T-cell (primary cell): ENCODE measurements at regions not wholly inside any gene's neighbourhood (a gene's known extent, or its start where the extent isn't known, plus 50 kb on each side); places are given as distances from the start of the nearest gene placed in this dataset.

Source experiments
- ATAC-seq, 4 experiments: fragments of 200-7000 bp in 3 of 4; fragments of 150-1000 bp in 1 of 4; cut with Tn5 transposase; replicated peaks in 1 of 4; 1 replicate in 3 of 4; 2 replicates in 1 of 4; pipeline ENCODE4 v1.10.0; 2021; ENCODE audit warnings: moderate library complexity in 3 of 4, mild to moderate bottlenecking in 2 of 4, moderate number of reproducible peaks in 1 of 4
- CTCF ChIA-PET, 2 donors: fragments of 300-600 bp; sonication (Branson Sonifier 250); formaldehyde crosslinking; loops; one replicate each; lab custom pipeline; 2022; ENCODE audit warnings: antibody characterized with exemption in 2 of 2; lab: Charles Lee
- POLR2A ChIA-PET, 2 donors: fragments of 300-600 bp; sonication (Branson Sonifier 250); formaldehyde crosslinking; loops; one replicate each; lab custom pipeline; 2022; ENCODE audit warnings: antibody characterized with exemption in 2 of 2; lab: Charles Lee
- DNase-seq, 35 experiments: peaks; one replicate each; pipeline versions ENCODE4 v3.0.0 to v3.0.0-alpha.2; 2013 to 2023
- H3K27ac ChIP-seq: one replicate; pipeline ENCODE4 v1.5.1; 2013; ENCODE audit warnings: low read length
- H3K27me3 ChIP-seq, 2 experiments: replicated peaks in 1 of 2; 1 replicate in 1 of 2; 2 replicates in 1 of 2; pipeline versions ENCODE4 v1.6.1 to v1.7.0; 2013; ENCODE audit warnings: low read length in 1 of 2, mixed read lengths in 1 of 2; ENCODE audit not compliant: control insufficient read depth in 2 of 2, insufficient read depth in 2 of 2; ENCODE audit errors: extremely low read depth in 1 of 2
- H3K36me3 ChIP-seq, 2 donors: 1 replicate in 1 of 2; 2 replicates in 1 of 2; pipeline versions ENCODE4 v1.6.1 to v1.7.0; 2013; ENCODE audit warnings: low read length in 1 of 2; ENCODE audit not compliant: control insufficient read depth in 2 of 2, insufficient read depth in 1 of 2; ENCODE audit errors: extremely low read depth in 1 of 2
- H3K4me1 ChIP-seq, 2 experiments: 1 replicate in 1 of 2; 2 replicates in 1 of 2; pipeline versions ENCODE4 v1.6.1 to v1.7.0; 2013; ENCODE audit warnings: low read length in 2 of 2, mixed read lengths in 1 of 2; ENCODE audit not compliant: insufficient read depth in 2 of 2, control insufficient read depth in 1 of 2; ENCODE audit errors: extremely low read depth in 1 of 2
- H3K4me3 ChIP-seq, 2 donors: 1 replicate in 1 of 2; 2 replicates in 1 of 2; pipeline versions ENCODE4 v1.5.1 to v1.7.0; 2013; ENCODE audit warnings: mild to moderate bottlenecking in 2 of 2, low read length in 1 of 2, moderate library complexity in 1 of 2; ENCODE audit not compliant: control insufficient read depth in 1 of 2; ENCODE audit errors: extremely low read depth in 1 of 2
- H3K9me3 ChIP-seq: 2 replicates; pipeline ENCODE4 v1.7.0; 2013
- H3K27ac Mint-ChIP-seq, 2 donors: one replicate each; pipeline ENCODE4 v1.8.0; 2020 to 2021; ENCODE audit warnings: mild to moderate bottlenecking in 2 of 2, mixed read lengths in 2 of 2
- H3K27me3 Mint-ChIP-seq, 2 donors: one replicate each; pipeline ENCODE4 v1.8.0; 2021 to 2022; ENCODE audit warnings: mixed read lengths in 2 of 2
- H3K36me3 Mint-ChIP-seq: one replicate; pipeline ENCODE4 v1.8.0; 2021; ENCODE audit warnings: mixed read lengths
- H3K4me1 Mint-ChIP-seq, 3 donors: one replicate each; pipeline ENCODE4 v1.8.0; 2020 to 2022; ENCODE audit warnings: mixed read lengths in 3 of 3, mild to moderate bottlenecking in 1 of 3
- H3K4me3 Mint-ChIP-seq, 3 donors: one replicate each; pipeline ENCODE4 v1.8.0; 2020 to 2022; ENCODE audit warnings: mild to moderate bottlenecking in 3 of 3, mixed read lengths in 3 of 3, moderate library complexity in 3 of 3
- H3K9me3 Mint-ChIP-seq, 3 donors: one replicate each; pipeline ENCODE4 v1.8.0; 2020 to 2022; ENCODE audit warnings: mixed read lengths in 3 of 3
- WGBS: methylation state at CpG from one replicate; pipeline ENCODE4 v1.1.5; 2013; ENCODE audit warnings: missing lambda C conversion rate; ENCODE audit not compliant: insufficient coverage; 5-methylcytosine and 5-hydroxymethylcytosine counted together

GRCh38 chr2:76323381-76323780 lies 612.7 kb upstream of the GCFC2 start:
- WGBS = no CpG with 5 or more reads among the region's 4 CpGs
- peaks cover 15 to 24% (median 23%) of the 10 kb centered on the region in 3 donors for H3K9me3 Mint-ChIP-seq
- Histone ChIP-seq H3K9me3 (no peaks in the 10 kb centered on the region), H3K4me1 (no peaks in the 10 kb centered on the region), H3K4me3 (no peak overlapping the region), H3K27me3 (no peaks in the 10 kb centered on the region), H3K27ac (no peak overlapping the region), H3K36me3 (no peaks in the 10 kb centered on the region)
- no peaks in the 10 kb centered on the region for H3K4me1 Mint-ChIP-seq
- H3K4me3 Mint-ChIP-seq = no peak overlapping the region
- ChIA-PET CTCF (no interaction called here), POLR2A (no interaction called here)
- ATAC-seq (no peak), DNase-seq (no peak)
- no peaks in the 10 kb centered on the region for H3K27me3 Mint-ChIP-seq
- no peak overlapping the region for H3K27ac Mint-ChIP-seq
- H3K36me3 Mint-ChIP-seq = no peaks in the 10 kb centered on the region

DNA sequence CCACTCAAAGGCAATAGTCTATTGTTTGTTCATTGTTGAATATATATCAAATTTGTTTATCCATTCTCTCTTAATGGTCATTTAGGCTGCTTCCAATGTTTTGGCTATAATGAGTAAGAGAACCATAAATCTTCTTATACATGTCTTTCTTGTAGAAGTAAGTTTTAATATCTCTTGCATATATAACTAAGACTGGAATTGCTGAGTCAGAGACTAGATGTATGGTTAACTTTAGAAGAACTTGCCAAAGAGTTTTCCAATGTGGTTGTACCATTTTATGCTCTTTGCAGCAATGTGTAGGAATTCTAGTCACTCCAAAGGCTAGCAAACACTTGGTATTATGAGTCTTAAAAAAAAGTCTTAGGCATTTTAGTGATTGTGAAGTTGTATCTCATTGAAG lies 610.0 kb upstream of the GCFC2 start:
- Mint-ChIP-seq H3K4me1 (no peaks in the 10 kb centered on the region), H3K4me3 (no peak overlapping the region), H3K9me3 (peaks cover 15 to 29% (median 23%) of the 10 kb centered on the region in 3 donors), H3K36me3 (no peaks in the 10 kb centered on the region), H3K27me3 (no peaks in the 10 kb centered on the region), H3K27ac (no peak overlapping the region)
- Histone ChIP-seq H3K27me3 (no peaks in the 10 kb centered on the region), H3K27ac (no peak overlapping the region), H3K9me3 (no peaks in the 10 kb centered on the region), H3K4me3 (no peak overlapping the region), H3K36me3 (no peaks in the 10 kb centered on the region), H3K4me1 (no peaks in the 10 kb centered on the region)
- ATAC-seq = no peak
- ChIA-PET POLR2A (no interaction called here), CTCF (no interaction called here)
- no peak for DNase-seq

DNA sequence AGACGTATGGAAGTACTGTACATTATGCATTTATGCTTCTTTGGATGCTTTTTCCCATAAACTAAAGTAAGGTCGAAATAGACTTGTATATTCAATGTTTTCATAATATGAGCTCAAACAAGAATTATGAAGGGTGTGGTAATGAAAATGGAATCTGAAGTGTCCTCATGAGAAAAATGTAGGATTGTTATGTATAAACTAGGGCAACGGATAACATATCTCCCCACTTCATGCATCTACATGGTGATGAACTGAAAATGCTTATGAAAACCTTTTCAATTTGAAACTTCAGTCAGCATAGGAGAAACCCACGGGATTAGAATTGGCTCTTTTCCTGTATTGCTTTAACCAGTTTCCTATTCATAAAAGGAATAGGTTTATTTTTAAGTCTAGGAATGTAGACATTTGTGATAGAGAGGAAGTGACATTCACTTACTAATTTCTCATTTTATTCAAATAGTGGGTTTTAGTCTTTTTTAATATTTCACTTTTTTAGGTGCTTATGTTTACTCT lies 608.2 kb upstream of the GCFC2 start:
- no peak overlapping the region for H3K4me3 Mint-ChIP-seq
- ATAC-seq = no peak
- H3K27ac ChIP-seq = no peak overlapping the region
- no peak overlapping the region for H3K27ac Mint-ChIP-seq
- H3K9me3 ChIP-seq = no peaks in the 10 kb centered on the region
- no peaks in the 10 kb centered on the region for H3K4me1 Mint-ChIP-seq
- no peaks in the 10 kb centered on the region for H3K36me3 ChIP-seq
- CTCF ChIA-PET = no interaction called here
- H3K4me1 ChIP-seq = no peaks in the 10 kb centered on the region
- WGBS = no CpG with 5 or more reads among the region's 4 CpGs
- H3K27me3 ChIP-seq = no peaks in the 10 kb centered on the region
- H3K27me3 Mint-ChIP-seq = no peaks in the 10 kb centered on the region
- DNase-seq = no peak
- POLR2A ChIA-PET = no interaction called here
- H3K36me3 Mint-ChIP-seq = no peaks in the 10 kb centered on the region
- peaks cover 22 to 36% (median 24%) of the 10 kb centered on the region in 3 donors for H3K9me3 Mint-ChIP-seq
- no peak overlapping the region for H3K4me3 ChIP-seq

GRCh38 chr2:76316691-76317090 lies 606.0 kb upstream of the GCFC2 start:
- no peaks in the 10 kb centered on the region for H3K36me3 ChIP-seq
- H3K9me3 ChIP-seq = no peaks in the 10 kb centered on the region
- H3K27me3 Mint-ChIP-seq = no peaks in the 10 kb centered on the region
- H3K4me1 ChIP-seq = no peaks in the 10 kb centered on the region
- no peak overlapping the region for H3K27ac Mint-ChIP-seq
- no peaks in the 10 kb centered on the region for H3K36me3 Mint-ChIP-seq
- no peak overlapping the region for H3K27ac ChIP-seq
- H3K4me3 Mint-ChIP-seq = no peak overlapping the region
- H3K27me3 ChIP-seq = no peaks in the 10 kb centered on the region
- no peak for ATAC-seq
- no peak for DNase-seq
- no peak overlapping the region for H3K4me3 ChIP-seq
- WGBS = 93% methylated on average over 6 of the region's 6 CpGs
- H3K9me3 Mint-ChIP-seq = peaks cover 11 to 29% (median 28%) of the 10 kb centered on the region in 3 donors
- POLR2A ChIA-PET = interaction anchor here in 1 of 2 donors (0.7 kb wide), 1 partner anchor 8 kb away, joined by 5 read pairs; no protein-coding TSS in a partner anchor
- CTCF ChIA-PET = no interaction called here
- no peaks in the 10 kb centered on the region for H3K4me1 Mint-ChIP-seq

DNA sequence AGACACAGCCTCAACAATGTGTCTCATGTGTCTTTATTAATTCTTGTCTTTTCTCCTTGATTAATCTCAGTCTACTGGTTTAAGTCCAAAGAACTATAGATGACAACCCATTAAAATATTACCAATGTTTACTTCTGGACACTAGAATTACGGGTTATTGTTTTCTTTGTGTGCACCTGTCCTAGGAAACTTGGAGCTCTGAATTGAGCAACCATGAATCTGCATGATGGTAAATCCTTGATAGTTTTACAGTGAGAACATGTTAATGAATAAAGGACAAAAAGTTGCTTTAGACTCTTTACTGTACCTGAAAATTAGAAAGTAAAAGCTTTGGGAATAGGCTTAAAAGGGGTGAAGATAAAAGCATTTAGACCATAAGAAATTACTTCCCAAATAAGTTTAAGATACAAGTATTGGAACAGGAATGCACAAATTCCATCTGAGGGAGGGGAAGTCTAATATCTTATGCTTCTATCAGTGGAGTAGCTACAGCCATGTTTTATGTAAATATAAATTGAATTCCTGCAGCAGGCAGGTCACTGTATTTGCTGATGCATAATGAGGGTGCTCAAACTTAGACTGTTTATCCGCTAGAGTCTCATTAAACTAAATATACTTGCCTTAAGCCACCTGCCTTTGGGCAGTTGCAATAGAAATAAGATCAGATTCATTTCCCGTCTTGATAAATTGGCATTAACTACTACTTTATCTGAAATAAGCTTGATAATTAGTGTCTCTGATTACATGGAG lies 603.7 kb upstream of the GCFC2 start:
- no peak overlapping the region for H3K4me3 Mint-ChIP-seq
- ATAC-seq (no peak), DNase-seq (no peak)
- no peaks in the 10 kb centered on the region for H3K4me1 ChIP-seq
- no CpG with 5 or more reads among the region's 3 CpGs for WGBS
- no peak overlapping the region for H3K4me3 ChIP-seq
- no peaks in the 10 kb centered on the region for H3K27me3 ChIP-seq
- H3K36me3 Mint-ChIP-seq = no peaks in the 10 kb centered on the region
- no peak overlapping the region for H3K27ac ChIP-seq
- no peaks in the 10 kb centered on the region for H3K27me3 Mint-ChIP-seq
- H3K9me3 Mint-ChIP-seq = peaks cover 8 to 26% (median 24%) of the 10 kb centered on the region in 3 donors
- no peaks in the 10 kb centered on the region for H3K4me1 Mint-ChIP-seq
- CTCF ChIA-PET = no interaction called here
- no peaks in the 10 kb centered on the region for H3K36me3 ChIP-seq
- POLR2A ChIA-PET = no interaction called here
- H3K27ac Mint-ChIP-seq = no peak overlapping the region
- no peaks in the 10 kb centered on the region for H3K9me3 ChIP-seq

- Histone ChIP-seq H3K9me3 (no peaks in the 10 kb centered on the region), H3K36me3 (no peaks in the 10 kb centered on the region), H3K27me3 (no peaks in the 10 kb centered on the region), H3K4me1 (no peaks in the 10 kb centered on the region), H3K27ac (no peak overlapping the region), H3K4me3 (no peak overlapping the region)
- ATAC-seq = no peak
- no peaks in the 10 kb centered on the region for H3K27me3 Mint-ChIP-seq
- H3K9me3 Mint-ChIP-seq = peaks cover 8 to 22% (median 17%) of the 10 kb centered on the region in 3 donors
- H3K36me3 Mint-ChIP-seq = no peaks in the 10 kb centered on the region
- H3K27ac Mint-ChIP-seq = no peak overlapping the region
- H3K4me1 Mint-ChIP-seq = no peaks in the 10 kb centered on the region
- WGBS = no CpG with 5 or more reads among the region's 4 CpGs
- CTCF ChIA-PET = no interaction called here
- no peak for DNase-seq
- no peak overlapping the region for H3K4me3 Mint-ChIP-seq
- POLR2A ChIA-PET = no interaction called here
Observed at GRCh38 chr2:76312236-76312635, 601.5 kb upstream of the GCFC2 start.
